ENCODE measurements at regions not wholly inside any gene's neighbourhood (a gene's known extent, or its start where the extent isn't known, plus 50 kb on each side); places are given as distances from the start of the nearest gene placed in this dataset.
"Not testable (repeated sequence)": the region's sequence is repeated elsewhere in the genome, so short reads cannot be mapped to it uniquely, and the experiment has no call there.

DNA sequence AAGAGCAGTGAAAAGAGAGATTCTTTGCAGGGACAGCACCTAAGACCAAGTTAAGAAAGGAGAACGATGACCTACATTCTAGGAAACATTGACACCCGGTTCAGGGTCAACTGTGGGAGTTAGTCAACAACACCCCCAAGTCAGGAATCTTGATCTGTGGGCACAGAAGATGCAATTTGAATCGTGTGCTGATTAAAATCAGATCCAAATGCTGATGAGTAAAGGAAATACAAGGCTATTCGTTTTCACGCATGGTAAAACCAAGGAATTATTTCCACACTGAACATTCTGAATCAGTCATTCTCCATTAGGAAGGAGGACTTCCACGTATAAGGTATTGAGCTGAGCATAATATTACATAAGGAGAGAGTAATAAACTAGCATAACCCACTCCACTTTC lies 124.2 kb downstream of the COPS8 start:
- no peak for ATAC-seq
- intact Hi-C loops (cut with micrococcal nuclease): no loop called here
- no peak for DNase-seq

DNA sequence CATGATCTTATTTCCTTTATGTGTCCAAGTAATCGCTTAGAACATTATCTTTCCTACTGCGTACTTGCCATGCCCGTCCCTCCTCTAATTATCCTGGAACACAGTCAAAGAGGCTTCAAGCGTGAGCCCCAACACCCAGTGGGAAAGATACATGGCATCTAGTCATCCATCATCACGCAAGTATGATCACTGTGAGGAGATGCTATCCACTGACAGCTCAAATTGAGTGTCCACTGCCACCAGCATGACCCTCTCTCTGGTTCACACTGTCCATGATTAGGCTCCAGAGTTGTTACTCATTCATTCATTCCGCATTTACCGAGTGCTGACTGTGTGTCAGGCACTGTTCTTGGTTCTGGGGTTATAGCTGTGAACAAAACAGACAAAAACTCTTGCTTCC lies 124.6 kb downstream of the COPS8 start:
- no peak for ATAC-seq
- intact Hi-C loops (cut with micrococcal nuclease): no loop called here
- no peak for DNase-seq

DNA sequence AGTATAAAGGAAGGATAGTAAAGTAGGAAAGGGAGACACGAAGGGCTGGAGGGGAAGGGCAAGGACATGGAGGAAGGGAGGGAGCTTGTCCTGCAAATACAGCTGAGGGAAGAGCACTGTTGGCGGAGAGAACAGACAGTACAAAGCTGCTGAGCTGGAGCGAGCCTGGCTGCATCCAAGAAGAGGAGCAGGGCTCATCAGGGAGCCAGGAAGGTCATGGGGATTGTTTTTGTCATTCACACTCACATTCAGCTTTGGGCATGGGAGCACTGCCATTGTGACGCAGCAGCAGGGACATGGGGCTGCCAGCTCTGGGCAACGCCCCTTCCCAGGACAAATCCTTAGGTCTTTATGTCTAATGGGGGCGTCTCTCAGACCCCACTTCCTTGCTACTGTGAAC lies 125.1 kb downstream of the COPS8 start:
- DNase-seq: peak; percentile 65

DNA sequence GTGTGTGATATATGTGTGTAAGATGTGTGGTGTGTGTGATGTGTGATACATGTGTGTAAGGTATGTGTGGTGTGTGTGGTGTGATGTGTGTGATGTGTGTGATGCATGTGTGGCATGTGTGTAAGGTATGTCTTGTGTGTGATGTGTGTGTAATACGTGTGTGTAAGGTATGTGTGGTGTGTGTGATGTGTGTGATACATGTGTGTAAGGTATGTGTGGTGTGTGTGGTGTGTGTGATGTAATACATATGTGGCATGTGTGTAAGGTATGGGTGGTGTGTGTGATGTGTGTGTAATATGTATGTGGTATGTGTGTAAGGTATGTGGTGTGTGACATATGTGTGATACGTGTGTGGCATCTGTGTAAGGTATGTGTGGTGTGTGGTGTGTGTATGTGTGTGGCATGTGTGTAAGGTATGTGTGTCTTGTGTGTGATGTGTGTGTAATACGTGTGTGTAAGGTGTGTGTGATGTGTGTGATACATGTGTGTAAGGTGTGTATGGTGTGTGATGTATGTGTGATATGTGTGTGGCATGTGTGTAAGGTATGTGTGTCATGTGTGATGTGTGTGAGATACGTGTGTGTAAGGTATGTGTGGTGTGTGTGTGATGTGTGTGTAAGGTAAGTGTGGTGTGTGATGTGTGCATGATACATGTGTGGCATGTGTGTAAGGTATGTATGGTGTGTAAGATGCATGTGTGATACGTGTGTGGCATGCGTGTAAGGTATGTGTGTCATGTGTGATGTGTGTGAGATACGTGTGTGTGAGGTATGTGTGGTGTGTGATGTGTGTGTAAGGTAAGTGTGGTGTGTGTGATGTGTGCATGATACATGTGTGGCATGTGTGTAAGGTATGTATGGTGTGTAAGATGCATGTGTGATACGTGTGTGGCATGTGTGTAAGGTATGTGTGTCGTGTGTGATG lies 126.9 kb downstream of the COPS8 start:
- ATAC-seq; intact Hi-C loops (cut with micrococcal nuclease): not testable (repeated sequence)

More for the DNA sequence above, 125.1 kb downstream of the COPS8 start:
- intact Hi-C loops (cut with micrococcal nuclease): no loop called here
- peak; percentile 56 for ATAC-seq

DNA sequence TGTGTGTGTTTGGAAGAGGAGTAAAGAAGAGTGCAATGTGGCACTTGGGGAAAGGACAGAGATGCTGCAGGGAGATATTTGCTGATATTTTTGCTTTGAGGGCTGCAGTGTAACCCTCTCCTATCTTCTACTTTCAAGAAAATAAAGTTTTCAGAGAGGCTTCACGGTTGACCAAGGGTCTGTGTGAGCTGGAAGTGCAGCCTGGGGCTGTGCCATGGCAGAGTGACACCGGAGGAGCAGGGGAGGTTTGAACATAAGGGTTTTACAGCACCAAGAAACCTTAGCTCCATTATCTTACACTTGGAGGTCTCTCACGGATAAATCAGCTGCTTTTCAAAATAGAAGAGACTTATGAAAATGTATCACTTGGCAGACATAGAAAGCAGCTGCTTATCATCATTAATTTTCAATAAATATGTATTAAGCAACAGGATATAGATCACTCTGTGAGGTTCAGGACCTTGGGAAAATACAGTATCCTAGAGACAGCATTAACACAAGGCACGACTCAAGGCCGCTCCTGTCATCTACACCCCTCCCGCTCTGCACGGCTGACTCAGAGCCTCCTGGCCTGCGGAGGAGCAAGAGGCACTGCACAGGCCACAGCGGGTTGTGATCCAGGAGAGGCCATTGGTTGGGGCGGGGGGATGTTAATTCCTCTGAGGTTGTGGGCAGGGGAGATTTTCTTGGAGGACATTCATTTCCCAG lies 127.8 kb downstream of the COPS8 start:
- intact Hi-C loops (cut with micrococcal nuclease): no loop called here
- DNase-seq (peak; percentile 74), ATAC-seq (peak; percentile 73)

More for the DNA sequence above, 126.9 kb downstream of the COPS8 start:
- DNase-seq: not testable (repeated sequence)

DNA sequence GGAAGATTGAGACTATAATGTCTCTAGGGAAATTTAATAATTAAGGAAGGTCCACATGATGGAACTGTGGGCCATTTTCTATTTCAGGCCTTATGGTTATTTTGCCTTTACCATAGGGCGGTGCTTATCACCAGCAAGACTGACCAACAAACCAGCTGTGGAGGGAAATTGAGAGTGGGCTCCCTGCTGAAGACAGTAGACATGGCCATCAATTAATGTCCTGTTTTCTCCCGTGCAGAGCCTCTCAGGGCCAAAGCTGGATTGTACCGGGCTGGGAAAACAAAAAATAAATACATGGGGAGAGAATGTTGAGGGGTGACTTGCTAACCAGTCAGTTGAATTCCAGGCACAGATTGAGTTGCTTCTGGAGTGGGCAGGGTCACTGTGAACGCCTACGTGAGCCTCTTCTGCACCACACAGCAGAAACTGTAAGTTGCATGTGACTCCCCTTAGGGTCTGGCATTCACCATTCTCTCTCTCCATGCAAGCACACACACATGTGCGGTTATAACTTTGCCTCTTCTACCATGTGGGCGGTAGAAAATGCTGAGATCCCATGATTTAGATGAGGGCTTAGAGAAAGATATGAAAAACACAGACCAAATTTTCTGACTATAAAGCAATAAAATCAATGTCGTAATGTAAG lies 128.5 kb downstream of the COPS8 start:
- ATAC-seq (no peak), DNase-seq (no peak)
- intact Hi-C loops (cut with micrococcal nuclease): no loop called here

DNA sequence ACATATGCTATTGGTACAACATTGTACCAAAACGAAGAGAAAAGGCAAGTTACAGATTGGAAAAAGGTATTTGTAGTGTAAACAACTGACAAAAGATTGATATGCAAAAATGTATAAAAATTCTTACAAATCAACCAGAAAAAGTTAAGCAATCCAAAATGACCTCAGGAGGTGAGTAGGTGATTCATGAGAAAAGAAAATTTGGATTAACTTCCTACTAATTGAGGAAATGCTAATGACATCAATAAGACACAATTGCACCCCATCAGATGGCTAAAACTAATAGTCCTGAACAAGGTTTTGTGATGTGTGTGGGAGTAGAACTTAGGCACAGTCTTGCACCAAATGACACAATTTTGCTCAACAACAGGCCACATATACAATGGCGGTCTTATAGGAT lies 129.3 kb downstream of the COPS8 start:
- intact Hi-C loops (cut with micrococcal nuclease): no loop called here
- no peak for ATAC-seq
- no peak for DNase-seq

DNA sequence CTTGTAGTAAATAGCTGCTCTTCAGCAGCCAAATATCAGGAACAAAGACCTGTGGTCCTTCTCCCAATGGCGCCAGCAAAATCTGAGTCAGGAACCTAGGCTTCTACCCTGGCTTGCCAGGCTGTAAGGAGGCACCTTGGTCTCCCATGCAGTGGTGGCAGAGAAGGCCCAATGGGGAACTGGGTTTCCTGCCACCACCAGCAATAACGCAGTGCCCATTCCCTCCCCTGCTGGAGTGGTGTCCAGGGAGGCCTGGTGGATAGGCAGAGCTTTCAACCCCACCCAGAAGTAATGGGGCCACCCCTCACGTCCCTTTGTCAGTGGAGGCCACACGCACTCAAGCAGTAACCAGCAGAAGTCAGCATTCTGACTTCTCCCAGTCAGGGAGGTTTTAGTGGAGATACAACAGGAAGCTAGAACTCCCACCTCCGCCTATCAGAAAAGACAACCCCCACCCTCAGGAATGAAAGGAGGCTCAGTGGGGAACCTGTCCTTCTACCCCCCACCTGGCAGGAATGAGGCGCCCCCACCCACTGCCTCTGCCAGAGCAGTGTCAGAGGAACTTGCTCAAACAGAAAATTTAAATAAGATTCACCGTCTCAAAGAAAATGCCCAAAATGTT lies 132.4 kb downstream of the COPS8 start:
- intact Hi-C loops (cut with micrococcal nuclease): no loop called here
- ATAC-seq: no peak
- DNase-seq: no peak

DNA sequence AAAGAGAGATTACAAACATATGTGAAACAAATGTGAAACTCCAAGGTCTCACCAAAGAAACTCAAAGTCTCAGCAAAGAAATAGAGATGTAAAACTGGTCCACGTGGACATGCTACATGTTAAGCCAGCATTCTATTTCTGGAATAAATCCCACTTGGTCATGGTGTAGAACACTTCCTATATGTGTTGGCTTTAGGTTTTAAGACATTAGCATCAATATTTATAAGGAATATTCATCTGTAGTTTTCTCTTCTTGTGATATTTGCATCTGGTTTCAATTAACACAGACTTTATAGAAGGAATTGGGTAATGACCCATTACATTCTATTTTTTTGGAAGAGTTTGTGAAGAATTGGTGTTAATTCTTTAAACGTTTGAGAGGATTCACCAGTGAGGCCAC lies 133.1 kb downstream of the COPS8 start:
- no peak for ATAC-seq
- intact Hi-C loops (cut with micrococcal nuclease): no loop called here
- no peak for DNase-seq

DNA sequence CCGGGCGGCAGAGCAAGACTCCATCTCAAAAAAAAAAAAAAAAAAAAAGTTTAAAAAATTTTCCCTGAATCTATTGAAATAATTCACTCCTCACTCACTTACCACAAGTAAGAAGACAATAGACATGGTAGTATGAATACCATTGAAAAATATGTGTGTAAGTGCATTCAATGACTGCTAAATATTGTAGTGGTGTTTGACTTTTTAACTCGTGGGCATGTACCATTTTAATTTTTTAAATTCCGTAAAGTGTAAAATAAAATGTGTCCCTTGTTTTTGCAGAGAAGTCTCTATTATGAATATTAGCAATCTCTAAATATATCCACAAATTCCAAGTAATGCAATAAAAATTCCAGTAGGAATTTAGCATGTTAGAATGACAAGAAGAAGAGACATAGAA lies 134.1 kb downstream of the COPS8 start:
- ATAC-seq: no peak
- intact Hi-C loops (cut with micrococcal nuclease): no loop called here
- DNase-seq: no peak

DNA sequence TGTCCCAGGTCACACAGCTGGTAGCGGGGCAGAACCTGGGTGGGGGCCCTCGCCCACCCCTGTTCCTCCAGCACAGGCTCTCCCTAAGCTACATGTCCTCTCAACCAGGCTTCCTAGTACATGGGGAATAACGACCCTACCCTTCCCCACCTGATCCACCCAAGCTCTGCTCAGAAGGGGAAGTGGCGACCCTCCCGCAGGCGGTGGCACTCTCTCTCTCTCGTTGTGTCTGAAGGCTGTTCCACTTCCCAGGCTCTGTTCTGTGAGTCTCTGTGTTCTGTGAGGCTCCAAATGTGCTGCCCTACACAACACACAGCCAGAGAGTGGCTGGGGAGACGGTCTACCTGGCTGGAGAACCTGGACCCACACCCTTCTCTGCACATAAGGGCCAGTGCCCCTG lies 135.8 kb downstream of the COPS8 start:
- ATAC-seq (no peak), DNase-seq (no peak)
- intact Hi-C loops (cut with micrococcal nuclease): no loop called here

DNA sequence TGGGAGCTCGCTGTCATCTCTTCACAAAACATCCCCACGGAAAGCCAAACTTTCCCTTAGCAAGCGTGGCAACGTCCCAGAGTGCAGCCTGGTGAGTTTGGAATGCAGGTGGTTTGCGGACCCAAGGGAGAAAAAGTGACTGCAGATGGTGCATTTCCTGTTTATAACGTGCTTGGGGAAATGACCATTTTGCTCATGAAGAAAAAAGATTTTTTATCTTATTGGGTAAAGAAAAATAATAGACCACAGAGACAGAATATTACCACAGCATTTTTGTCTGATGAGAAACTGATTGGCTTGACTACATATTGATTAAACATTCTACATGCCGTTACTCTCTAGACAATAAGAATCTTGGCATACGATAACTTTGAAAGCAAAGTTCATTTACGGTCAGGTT lies 136.5 kb downstream of the COPS8 start:
- peak; percentile 57 for DNase-seq
- peak; percentile 68 for ATAC-seq
- intact Hi-C loops (cut with micrococcal nuclease): no loop called here

DNA sequence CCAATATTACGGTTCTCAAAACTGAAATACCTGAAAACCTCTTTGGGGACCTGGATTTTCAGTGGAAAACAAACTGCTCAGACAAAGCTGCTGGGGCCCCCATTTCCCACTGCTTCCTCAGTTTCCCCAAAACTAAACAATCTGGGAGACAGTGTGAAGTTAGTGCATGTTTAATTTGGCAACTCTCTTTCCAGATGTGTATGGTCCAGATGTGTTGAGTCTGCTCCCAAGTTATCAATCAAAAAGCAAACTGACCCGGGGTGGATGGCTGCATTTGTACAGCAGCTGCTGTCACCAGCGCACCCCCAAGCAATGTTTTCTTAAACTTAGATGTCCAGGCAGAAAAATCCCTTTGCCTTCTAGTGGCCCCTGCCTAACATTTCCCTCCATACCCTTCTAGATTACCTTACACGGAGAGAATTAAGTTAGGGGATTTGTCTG lies 136.9 kb downstream of the COPS8 start:
- no peak for DNase-seq
- ATAC-seq: peak; percentile 60
- intact Hi-C loops (cut with micrococcal nuclease): no loop called here

DNA sequence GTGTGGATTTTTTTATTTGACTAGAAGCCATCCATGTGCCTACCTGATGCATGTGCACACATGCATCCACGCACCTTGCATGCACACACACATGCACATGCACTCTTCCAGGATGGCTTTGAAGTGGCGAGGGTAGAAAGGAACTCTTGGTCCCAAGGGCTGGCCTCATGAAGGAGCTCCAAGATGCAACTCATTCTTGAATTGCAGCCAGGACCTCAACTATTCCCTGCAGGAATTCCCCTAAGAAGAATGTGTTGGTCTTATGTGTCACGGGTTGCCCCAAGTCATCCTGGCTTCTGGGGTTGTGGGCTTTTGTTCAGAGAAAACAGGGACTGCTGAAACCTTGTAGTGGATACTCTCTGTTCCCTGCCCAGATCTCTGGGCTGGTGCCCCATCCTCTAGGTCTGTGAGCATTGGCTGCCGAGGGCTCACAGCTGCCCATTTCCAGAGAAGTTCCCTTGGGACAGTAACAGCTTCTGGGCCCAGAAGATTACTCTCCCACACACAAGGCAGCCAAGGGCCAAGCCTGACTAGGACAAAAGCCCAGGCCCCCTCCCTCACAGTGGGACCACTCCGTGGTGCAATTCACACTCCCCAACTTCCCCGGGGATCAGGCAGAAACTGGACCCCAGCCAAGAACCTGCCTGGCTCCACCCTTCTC lies 137.6 kb downstream of the COPS8 start:
- peak; percentile 73 for DNase-seq
- intact Hi-C loops (cut with micrococcal nuclease): no loop called here
- peak; percentile 82 for ATAC-seq

DNA sequence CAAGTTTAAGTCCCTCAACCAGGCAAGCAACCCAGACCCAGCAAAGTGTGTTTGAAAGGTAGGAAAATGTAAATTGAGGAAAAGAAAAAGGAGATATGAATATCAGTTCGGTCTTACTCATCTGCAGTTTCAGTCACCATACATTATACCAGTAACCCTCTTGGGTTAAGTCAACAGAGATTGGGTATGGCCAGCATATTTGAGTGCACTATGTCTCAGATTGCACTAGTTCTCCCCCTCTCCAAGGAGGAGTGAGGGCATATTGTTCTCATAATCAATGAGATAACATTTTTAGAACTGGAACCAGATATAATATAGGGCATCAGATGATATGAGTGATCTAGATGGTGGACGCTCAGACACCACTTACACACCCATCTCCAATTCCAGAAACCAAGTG lies 141.5 kb downstream of the COPS8 start:
- ATAC-seq (no peak), DNase-seq (no peak)
- intact Hi-C loops (cut with micrococcal nuclease): no loop called here

DNA sequence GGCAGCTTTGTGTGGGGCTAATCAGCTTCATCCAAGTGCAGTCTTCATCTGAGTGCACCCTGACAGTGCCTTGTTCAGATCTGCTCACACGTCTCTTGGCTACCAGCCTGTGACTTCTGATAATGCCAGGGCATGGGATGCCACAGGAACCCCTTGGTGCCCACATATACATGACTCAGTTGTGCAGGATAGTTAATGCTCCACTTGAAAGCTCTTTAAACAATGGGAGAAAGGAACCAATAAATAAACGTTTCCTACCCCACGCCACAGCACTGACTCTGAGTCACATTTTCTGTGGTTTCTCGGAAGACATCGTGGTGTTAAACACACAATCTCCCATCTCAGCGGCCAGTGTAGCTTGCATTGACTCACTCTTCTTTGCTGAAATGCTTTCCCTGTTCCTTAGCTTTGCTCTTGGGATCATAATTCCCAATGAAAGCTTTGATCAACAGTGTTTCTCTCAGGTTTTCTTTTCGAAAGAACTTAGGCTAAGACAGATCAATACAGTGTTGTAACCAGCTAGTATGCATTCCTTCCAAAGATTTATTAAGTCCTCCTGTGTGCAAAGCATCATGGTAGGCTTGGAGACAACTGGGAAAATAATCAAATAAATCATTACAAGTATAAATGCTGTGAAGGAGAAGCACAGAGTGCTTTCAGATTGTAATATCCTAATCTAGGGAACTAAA lies 142.0 kb downstream of the COPS8 start:
- ATAC-seq: no peak
- intact Hi-C loops (cut with micrococcal nuclease): no loop called here

DNA sequence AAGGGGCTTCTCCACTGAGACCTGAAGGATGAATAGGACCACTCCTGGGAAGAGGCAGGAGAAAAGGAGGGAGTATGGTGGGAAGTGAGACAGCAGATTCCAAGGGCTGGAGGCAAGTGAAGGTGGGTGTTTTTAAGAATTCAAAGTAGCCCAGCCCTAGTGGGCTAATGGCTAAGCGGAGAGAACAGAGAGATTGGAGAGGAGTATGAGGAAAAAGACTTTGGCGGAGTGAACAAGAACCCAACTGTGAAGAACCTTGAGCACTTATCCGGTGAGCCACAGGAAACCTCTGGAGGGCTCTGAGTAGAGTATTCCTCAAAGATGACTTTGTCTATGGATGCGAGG lies 142.6 kb downstream of the COPS8 start:
- no peak for ATAC-seq
- no peak for DNase-seq
- intact Hi-C loops (cut with micrococcal nuclease): no loop called here

More for the DNA sequence above, 142.0 kb downstream of the COPS8 start:
- no peak for DNase-seq

DNA sequence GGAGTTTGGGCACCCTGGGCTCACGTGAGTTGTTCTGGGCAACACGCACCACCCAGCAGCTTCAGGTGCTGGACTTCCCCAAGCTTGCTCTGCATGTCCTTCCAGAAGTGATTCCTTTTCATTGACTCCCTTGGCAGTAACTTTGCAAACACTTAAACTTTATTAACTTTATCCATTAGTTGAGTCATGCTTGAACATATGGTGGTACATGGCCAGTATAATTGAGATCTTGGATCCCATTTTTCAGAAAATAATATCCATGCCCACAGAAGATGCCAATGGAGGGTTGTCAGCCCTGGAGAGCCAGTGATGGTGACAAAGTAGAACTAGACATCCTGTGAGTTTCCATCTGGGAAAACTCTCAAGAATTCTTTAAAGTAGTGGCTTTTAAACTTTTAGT lies 144.2 kb downstream of the COPS8 start:
- DNase-seq: no peak
- ATAC-seq: no peak
- intact Hi-C loops (cut with micrococcal nuclease): loop anchor here (10.0 kb wide), 1 partner anchor 85 kb away; no protein-coding TSS in a partner anchor

All from left ventricle myocardium superior (tissue), 1 donor.